Esophagus squamous epithelium (tissue), 4 donors: ENCODE measurements at regions not wholly inside any gene's neighbourhood (a gene's known extent, or its start where the extent isn't known, plus 50 kb on each side); places are given as distances from the start of the nearest gene placed in this dataset.

Experiments
- CTCF ChIP-seq, 6 experiments: fragments of 450-650 bp in 4 of 6; fragments of 200-600 bp in 2 of 6; sonication (generic) in 2 of 6; IDR thresholded peaks; one replicate each; pipeline ENCODE4 v1.5.1; 2016 to 2019; ENCODE audit warnings: antibody characterized with exemption in 6 of 6, mild to moderate bottlenecking in 4 of 6, moderate library complexity in 4 of 6
- POLR2A ChIP-seq, 4 donors: fragments of 450-650 bp; IDR thresholded peaks; one replicate each; pipeline ENCODE4 v1.6.1; 2017; ENCODE audit warnings: antibody characterized with exemption in 4 of 4, mild to moderate bottlenecking in 4 of 4, moderate library complexity in 3 of 4

- TF ChIP-seq CTCF (IDR thresholded peaks at IDR 0.05): no peak
- no peak for TF ChIP-seq POLR2A (IDR thresholded peaks at IDR 0.05)
These were observed 405.7 kb downstream of the PRR16 start for GRCh38 chr5:120869831-120870230.
